NCI-H748 (cell line): ENCODE measurements at regions not wholly inside any gene's neighbourhood (a gene's known extent, or its start where the extent isn't known, plus 50 kb on each side); places are given as distances from the start of the nearest gene placed in this dataset.
"Not testable (repeated sequence)": the region's sequence is repeated elsewhere in the genome, so short reads cannot be mapped to it uniquely, and the experiment has no call there.

Experiments
- DNase-seq: peaks from one replicate; lab custom pipeline; 2025; ENCODE audit not compliant: unreplicated experiment; lab: John Stamatoyannopoulos, UW

DNA sequence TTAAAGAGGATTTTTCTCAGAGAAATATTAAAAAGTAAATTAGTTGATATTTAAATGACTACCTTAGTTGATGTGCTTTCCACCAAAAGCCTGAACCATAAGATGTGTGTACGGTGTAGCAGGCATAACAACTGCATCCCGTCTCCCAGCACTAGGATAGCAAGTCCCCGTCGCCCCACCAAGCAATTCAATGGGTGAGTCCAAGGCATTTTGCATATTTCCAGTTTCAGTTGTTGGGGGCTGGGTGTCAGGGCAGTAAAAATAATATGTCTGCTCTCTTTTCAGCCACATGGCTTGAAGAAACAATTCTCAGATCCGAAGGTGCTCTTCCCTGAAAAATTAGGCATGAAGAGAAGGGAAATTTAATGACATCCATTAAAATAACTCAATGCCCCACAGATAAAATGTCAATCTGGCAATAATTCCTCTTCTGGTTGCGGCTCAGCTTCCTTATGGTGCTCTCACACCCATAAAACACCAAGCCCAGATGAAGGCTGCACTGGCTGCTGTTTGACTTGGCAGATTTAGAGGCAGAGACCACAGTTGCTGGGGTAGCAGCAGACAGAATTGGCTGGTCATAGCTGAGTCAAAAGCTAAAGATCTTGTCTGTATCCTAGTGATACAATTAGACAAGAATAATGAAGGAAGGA, 124.4 kb upstream of the ADCY2 start:
- DNase-seq, result no peak

DNA sequence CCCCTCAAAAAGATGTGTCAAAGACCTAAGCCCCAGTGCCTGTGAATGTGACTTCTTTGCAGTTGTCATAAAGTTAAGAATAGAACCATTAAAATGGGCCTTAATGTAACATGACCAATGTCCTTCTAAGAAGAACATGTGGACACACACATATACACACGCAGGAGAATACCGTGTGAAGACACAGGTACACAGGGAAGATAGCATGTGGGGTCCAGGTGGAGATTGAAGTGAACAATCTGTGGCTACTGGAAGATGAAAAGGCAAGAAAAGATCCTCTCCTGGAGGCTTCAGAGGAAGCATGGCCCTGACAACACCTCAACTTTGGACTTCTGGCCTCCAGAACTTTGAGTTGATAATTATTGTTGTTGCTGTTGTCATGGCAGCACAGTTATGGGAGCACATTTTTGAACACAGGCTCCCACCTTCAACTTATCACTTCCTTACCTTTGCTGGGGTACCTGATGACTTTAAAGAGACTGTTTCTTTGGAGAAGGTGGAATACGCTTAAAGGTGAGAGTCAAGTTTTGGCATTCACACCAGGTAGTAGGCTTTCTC, 123.5 kb upstream of the ADCY2 start:
- no peak for DNase-seq

DNA sequence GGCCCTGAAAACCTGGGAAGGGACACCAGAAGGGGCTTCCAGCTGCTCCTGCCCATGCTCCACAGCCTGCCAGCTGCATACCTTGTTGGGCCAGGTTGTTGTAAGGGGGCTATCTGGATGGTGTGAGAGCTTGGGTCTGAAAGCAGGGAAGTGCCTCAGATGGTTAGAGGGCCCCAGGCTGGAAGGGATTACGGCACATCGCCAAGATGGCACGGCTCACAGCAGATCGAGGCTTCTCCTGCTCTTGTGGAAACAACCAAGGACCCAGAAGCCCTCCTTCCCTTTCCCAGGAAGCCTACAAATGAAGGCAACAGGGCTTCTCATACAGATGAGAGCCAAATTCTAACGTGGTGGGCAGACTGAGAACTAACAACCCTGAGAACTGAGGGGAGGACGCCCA, 121.7 kb upstream of the ADCY2 start:
- DNase-seq, result no peak

DNA sequence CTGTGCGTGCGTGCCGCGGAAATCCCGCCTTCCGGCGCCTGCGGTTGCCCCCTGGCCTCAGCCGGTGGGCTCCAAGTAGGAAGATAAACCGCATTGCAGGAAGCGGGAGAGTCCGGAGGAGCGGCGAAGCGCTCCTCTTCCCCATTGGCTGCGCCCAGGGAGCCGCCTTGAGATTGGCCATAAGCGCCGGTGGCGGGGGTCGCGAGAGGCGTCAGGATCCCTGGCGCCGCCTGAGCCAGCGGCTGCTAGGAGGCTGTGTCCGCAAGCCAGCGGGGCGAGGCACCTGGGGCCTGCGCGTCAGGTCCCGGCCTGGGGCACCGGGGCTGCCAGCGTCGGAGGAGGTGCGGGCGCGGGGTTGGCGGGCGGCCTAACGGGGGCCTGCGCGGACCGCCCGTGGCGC, 106.3 kb upstream of the ADCY2 start:
- DNase-seq, result not testable (repeated sequence)

DNA sequence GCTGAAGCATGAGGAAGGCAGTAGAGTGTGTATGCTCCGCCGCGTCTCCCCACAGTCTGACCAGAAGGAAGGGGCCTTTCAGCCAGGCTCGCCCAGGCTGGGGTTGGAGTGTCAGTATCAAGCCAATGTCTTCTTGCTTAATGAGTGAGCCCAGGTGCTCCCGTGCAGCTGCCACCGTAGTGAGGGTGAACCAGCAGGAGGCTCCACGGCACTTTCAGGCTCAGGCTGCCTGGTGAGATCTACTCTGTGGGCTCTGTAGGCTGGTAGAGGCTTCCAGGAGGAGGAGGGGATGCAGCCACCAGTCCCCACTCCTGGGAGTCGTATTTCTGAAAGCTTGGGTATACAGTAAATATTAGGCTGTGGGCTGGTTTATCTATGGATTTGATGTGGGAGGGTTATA, 98.1 kb upstream of the ADCY2 start:
- DNase-seq, result not testable (repeated sequence)

DNA sequence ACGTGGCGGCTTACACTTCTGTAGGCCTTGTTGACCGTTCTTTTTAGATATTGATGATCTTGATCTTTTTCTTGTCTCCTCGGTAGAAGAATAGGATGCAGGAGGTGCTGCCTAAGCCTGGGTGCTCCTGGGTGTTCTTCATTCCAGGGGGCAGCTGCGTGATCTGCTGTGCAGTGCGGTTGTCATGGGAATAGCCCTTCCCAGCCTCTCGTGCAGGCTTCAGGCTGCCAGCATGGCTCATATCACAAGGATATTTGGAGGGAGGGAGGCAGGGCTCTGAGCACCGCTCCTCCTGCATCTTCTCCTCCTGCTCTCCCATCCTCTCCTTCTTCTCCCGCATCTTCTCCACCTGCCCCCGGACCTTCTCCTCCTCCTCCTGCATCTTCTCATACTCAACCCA, 96.2 kb upstream of the ADCY2 start:
- not testable (repeated sequence) for DNase-seq

DNA sequence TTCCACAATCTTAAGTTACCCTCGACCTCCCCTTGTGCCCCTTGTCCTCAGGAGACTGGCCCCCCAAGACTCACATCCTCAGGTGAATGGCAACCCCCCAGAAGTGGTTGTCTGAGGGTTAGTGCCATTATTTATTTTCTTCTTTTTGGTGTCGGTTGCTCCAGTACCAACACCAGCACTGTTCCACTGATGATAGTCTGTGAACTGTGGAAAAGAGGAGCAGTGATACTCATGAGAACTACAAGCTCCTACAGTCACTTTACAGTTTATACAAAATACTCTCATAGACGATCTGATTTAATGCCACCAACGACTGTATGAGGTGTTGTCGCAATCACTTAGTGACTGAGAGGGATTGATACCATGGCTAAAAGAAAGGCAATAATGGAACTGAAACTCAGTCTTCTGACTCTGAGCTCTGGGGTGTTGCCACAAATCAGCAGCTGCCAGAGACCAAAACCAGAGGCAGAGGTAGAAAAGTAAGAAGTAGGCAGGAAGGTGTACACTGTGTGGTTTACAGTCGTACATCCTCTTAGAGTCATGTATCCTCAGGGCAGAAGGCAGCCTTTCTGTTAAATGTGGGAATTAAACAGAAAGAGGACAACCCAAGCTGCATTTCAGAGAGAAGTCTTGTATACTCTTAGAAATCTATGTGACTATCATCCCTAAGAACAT, 90.8 kb upstream of the ADCY2 start:
- not testable (repeated sequence) for DNase-seq

DNA sequence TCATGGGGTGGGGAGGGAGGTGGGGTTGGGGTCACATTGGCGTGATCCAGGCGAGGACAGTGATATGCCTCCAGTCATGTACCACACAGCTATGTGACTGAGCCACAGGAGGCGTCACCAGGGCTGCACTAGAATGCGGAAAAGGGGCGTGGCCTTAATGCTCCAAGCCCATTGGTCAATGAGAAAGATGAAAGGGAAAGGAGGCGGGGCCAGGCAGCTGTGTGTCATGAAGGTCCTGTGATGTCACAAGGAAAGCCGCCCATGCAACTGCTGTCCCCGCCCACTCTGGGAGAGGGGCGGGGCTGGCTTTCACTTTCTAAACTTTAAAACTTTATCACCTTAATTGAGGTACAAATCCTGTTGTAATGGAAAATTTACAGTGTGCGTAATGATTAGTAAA, 89.4 kb upstream of the ADCY2 start:
- not testable (repeated sequence) for DNase-seq

DNA sequence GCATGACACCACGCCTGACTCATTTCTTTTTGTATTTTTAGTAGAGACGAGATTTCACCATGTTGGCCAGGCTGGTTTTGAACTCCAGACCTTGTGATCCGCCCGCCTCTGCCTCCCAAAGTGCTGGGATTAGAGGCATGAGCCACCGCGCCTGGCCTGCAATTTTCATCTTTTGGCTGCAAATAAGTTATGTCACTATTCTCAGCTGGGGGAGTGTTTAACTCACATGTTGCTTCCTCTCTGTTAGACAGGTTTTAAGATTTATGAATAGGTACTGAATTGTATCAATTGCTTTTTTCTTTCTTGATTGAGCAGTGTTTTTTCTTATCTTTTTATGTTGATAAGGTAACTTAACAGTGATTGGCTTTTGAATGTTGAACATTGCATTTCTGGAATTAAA, 88.2 kb upstream of the ADCY2 start:
- not testable (repeated sequence) for DNase-seq

DNA sequence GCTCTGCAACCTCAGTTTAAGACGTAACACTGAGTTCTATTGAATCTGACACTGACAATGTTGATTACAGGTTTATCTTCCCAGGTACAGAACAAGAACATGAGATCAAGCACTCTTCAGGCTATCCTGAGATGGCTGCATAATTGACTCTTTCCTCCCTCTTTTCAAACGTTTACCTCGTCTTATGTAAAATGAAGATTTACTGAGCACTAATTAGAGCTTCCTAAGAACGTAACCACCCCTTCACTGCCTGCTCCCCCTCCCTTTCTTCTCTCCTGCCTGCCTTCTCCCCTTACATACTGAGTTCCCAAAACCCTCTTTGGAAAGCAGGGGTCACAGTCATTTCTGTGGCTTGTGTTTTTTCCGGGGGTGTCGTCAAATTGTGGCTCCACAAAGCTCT, 86.2 kb upstream of the ADCY2 start:
- not testable (repeated sequence) for DNase-seq

DNA sequence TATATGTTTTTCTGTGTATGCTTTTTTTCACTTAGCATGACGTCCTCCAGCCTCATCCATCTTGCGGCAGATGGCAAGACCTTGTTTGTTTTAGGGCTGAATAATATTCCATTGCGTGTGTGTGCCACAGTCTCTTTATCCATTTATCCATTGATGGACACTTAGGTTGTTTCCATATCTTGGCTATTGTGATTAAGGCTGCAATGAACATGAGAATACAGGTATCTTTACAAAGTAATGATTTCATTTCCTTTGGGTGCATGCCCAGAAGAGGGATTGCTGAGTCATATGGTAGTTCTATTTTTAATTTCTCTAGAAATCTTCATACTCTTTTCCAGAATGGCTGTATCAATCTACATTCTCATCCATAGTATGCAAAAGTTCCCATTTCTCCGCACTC, 85.3 kb upstream of the ADCY2 start:
- DNase-seq, result not testable (repeated sequence)

DNA sequence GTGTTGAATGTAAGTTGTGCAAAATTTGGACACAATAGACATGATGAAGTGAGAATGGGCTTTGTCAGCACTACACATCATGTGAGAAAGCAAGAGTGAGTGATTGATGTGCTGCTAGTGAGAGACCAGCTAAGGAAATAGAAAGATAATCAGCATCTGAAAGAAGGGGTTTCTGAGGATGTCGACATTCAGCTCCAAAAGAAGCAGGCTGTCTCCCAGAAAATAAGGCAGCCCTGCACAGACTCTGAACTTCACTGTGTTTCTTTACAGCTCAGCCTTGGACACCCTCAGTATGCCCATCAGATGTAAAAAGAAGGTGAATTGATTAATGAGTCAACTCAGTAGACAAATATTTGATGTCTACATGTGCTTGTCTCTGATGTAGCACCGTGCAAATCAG, 80.8 kb upstream of the ADCY2 start:
- DNase-seq, result no peak

DNA sequence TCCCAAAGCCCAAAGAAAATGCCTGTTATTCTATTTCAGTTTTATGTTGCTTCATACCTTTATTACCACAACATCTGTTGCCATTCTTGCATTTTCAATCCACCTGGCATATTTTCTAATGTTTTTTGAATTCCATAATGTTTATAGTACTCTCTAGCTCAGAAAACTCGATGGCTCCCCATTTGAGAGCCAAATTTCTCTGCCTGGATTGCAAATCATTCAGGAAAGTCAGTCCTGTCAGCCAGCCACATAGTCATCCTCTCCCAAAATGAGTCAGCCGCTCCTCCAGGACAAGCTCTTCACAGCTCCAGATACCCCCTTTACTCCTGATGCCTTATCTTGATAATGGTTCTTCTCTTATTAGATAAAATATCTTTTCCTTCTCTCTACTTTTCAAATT, 78.2 kb upstream of the ADCY2 start:
- DNase-seq, result no peak

DNA sequence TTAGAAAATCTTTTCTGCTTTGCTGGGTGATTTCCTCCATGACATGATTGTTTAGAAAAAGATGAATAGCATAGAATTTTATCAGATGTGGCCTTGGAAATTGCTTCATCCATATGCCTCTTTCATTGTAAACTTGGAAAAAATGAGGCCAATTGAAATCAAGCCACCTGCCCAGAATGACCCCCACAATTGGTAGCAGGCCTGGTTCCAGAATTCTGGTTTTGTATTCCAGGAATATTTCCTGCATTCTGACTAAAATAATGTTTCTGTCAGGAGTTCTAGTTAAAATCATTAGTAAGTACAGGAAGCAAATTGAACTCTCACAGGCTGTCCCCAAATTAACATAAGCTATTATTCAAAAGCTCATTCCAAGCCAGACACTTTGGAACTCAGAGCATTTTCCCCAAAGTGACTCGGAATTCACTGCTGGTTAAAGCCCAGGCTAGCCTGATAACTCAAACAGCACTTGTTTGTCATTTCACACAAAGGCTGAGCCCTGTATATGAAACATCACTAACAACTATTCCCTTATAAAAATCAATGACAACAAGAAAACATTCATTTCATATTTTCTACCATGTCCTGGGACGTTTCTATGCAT, 75.1 kb upstream of the ADCY2 start:
- DNase-seq, result no peak

DNA sequence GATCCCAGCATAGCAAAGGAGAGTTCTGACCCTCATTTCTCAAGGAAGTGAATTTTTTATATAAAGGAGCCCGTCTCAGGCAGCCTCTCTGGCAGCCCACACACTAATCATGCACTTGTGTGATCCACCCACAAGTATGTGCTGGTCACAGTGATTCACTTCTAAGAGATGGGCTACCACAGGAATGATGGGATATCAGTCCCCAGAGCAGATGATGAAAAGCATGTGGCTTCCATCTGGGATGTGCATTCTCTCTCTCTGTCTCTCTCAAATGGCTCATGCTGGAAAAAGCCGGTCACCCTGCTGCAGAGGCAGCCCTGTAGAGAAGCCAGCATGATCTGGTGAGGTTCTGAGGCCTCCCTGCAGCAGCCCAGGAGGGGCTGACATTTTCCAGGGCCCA, 74.2 kb upstream of the ADCY2 start:
- DNase-seq, result no peak

DNA sequence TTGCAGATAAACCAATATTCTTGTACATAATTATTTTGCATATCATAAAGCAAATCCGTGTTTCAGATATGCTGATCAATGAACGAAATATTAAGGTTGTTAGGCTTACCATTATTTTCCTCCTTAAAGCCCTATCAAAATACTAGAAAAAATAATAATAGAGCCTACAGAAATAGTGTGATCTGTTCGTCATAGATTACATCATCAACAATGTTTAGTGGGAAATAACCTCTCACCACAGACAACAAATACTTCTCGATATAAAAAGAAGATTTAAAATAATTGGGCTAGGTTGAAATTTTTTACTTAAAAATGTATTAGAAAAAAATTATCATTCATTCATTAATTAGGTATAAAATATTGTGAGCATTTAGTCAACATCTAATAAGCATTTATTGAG, 71.0 kb upstream of the ADCY2 start:
- DNase-seq, result no peak

DNA sequence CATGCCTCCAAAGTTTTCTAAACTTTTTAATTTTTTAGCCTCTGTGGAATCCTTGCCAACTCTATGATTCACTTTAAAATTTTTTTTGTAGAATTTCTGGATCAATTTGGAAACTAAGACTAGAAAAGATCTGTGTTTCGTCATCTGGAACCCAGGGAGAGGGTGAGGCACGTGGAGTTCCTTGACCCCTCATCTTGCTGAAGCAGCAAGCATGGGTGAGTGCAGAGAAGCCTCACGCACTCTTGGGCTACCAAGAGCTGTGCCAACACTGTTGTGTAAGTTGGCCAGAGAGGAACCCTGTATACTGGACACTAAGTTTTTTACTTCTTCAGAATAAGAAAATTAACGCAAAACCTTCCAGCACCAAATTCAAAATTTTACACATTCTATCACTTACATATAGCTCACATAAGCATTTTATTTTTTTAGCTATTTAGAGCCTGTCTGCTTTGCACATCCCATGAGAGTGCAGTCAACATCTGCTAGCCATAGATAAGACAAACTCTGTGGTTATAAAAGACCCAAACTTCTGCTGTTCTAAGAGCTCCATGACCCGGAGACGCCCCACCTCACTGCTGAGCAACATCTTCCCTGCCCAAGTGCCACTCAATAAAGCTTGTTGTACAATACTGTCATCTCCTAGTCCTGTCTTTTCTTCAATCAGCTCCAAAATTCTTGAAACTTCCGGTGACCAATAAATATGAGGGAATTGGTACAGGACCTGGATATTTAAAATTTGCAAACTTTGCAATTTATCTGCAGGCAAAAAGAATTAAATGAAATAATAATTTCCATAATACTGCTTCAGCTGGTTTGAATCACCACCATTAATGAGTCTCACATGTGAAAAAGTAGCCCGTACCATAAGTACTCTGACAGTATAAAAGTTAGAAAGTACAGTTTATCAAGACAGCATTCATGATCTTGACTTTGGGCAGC, 69.7 kb upstream of the ADCY2 start:
- DNase-seq, result no peak

DNA sequence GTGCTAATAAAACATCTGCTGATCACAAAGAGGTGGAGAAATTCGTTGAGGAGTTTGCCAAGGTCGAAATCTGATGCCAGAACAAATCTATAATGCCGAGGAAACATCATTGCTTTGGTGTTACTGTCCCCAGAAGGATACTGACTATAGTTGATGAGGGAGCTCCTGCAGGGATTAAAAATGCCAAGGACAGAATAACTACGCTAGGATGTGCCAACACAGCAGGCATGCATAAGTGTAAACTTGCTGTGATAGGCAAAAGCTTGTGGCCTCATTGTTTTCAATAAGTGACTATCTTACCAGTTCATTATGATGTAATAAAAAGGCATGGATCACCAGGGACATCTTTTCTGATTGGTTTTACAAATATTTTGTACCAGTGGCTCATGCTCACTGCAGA, 66.8 kb upstream of the ADCY2 start:
- DNase-seq, result no peak

DNA sequence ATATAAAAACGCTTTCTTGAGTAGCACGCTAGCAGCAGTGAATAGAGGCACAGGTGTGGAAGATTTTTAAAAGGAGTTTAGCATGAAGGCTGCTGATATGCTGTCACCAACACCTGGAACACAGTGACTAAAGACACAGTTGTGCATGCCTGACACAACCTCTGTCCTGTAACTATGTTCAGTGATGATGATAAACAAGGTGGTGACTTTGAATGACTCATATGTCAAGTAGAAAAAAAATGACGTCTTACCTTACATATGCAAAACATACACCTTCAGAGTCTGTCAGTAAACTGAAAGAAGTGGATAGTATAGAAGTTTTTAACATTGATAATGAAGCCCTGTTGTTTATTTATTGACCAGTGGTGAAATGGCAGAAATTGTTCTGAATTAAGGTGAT, 66.2 kb upstream of the ADCY2 start:
- DNase-seq, result no peak

DNA sequence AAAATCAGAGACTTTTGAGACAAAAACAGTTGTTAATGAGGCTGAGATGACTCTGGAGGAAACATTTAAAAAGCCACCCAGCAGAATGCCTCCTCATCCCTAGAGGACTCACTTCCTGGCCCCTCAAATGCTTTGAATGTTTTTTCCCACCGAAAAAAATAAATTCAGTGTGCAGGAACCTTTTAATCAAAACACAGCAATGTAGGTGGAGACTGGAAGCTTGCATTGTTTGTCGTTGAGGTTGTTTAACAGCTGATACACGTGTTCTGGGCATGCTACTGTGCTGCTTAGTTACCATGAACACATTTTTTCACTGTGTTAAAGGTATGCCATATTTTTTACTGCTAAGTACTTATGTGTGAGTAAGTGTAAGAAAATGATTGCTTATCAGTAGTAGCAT, 65.7 kb upstream of the ADCY2 start:
- no peak for DNase-seq

DNA sequence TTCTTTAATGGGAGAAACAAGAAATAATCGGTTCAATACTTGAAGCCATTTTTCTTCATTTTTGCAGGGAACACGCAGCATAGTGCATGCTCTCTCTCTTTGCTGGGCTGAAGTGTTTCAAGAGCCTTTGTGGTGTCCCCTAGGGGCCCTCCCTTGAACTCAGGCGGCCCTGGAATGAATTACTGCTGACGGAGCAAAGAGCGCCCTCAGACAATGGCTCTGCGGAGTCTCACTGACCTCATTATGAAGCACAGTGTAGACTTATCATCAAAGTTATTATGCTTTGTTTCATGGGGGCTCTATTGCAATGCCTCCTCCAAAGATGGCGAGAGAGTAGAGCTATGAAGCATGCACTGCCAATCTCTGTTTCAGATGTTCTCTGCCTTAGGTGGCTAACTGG, 64.8 kb upstream of the ADCY2 start:
- DNase-seq, result no peak
